ENCODE measurements at regions not wholly inside any gene's neighbourhood (a gene's known extent, or its start where the extent isn't known, plus 50 kb on each side); places are given as distances from the start of the nearest gene placed in this dataset.

GRCh38 chr2:63755965-63756364, 85.7 kb upstream of the UGP2 start:
- no peak for TF ChIP-seq CTCF (IDR thresholded peaks at IDR 0.05)
- TF ChIP-seq POLR2A (IDR thresholded peaks at IDR 0.05) = no peak
